Thyroid gland (tissue), 4 donors: ENCODE measurements at regions not wholly inside any gene's neighbourhood (a gene's known extent, or its start where the extent isn't known, plus 50 kb on each side); places are given as distances from the start of the nearest gene placed in this dataset.

Experiments
- POLR2A ChIP-seq, 2 donors: fragments of 450-650 bp; IDR thresholded peaks; one replicate each; pipeline ENCODE4 v1.6.1; 2017; ENCODE audit warnings: antibody characterized with exemption in 2 of 2, mild to moderate bottlenecking in 2 of 2, moderate library complexity in 1 of 2
- TF ChIP-seq, protein P1 (sequence below), 6 experiments: fragments of 200-600 bp in 3 of 6; fragments of 450-650 bp in 3 of 6; sonication (generic) in 3 of 6; IDR thresholded peaks; one replicate each; pipeline ENCODE4 v1.5.1; 2016 to 2019; ENCODE audit warnings: antibody characterized with exemption in 6 of 6, mild to moderate bottlenecking in 2 of 6, inconsistent platforms in 1 of 6, moderate library complexity in 1 of 6

DNA sequence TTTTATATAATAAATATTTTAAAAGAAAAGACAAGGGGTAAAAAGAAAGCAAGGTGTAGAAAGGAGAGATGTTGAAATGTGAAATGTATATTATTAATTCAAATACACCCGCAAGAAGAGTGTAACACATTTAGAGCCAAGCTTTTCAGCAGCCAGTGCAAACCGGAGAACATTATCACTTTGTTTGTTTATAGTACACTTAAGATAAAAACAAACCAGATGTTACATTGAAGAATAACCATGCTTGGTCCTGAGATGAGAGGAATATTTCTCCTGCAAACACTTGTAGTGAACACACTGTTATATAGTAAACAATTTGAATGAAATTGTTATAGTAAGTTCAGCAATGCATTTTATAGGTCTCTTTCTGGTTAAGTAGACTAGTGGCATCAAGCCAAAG lies 1441.5 kb downstream of the OTOL1 start:
- TF ChIP-seq, protein P1, sequence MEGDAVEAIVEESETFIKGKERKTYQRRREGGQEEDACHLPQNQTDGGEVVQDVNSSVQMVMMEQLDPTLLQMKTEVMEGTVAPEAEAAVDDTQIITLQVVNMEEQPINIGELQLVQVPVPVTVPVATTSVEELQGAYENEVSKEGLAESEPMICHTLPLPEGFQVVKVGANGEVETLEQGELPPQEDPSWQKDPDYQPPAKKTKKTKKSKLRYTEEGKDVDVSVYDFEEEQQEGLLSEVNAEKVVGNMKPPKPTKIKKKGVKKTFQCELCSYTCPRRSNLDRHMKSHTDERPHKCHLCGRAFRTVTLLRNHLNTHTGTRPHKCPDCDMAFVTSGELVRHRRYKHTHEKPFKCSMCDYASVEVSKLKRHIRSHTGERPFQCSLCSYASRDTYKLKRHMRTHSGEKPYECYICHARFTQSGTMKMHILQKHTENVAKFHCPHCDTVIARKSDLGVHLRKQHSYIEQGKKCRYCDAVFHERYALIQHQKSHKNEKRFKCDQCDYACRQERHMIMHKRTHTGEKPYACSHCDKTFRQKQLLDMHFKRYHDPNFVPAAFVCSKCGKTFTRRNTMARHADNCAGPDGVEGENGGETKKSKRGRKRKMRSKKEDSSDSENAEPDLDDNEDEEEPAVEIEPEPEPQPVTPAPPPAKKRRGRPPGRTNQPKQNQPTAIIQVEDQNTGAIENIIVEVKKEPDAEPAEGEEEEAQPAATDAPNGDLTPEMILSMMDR (IDR thresholded peaks at IDR 0.05) = no peak
- no peak for TF ChIP-seq POLR2A (IDR thresholded peaks at IDR 0.05)
